Mammary epithelial cell (primary cell): ENCODE measurements at regions not wholly inside any gene's neighbourhood (a gene's known extent, or its start where the extent isn't known, plus 50 kb on each side); places are given as distances from the start of the nearest gene placed in this dataset.

Source experiments
- EZH2 ChIP-seq: IDR thresholded peaks from 2 replicates; pipeline ENCODE4 v1.6.1; 2012; ENCODE audit warnings: low read length, inconsistent platforms, borderline replicate concordance
- TF ChIP-seq, protein P1 (sequence below), 2 donors: IDR thresholded peaks in 1 of 2; conservative IDR thresholded peaks in 1 of 2; 2 replicates each; pipeline ENCODE4 v1.5.1; 2011 to 2012; ENCODE audit warnings: inconsistent platforms in 2 of 2, low read length in 2 of 2, mild to moderate bottlenecking in 2 of 2, control low read depth in 1 of 2, low read depth in 1 of 2; ENCODE audit not compliant: insufficient read depth in 1 of 2; ENCODE audit errors: extremely low read depth in 1 of 2

DNA sequence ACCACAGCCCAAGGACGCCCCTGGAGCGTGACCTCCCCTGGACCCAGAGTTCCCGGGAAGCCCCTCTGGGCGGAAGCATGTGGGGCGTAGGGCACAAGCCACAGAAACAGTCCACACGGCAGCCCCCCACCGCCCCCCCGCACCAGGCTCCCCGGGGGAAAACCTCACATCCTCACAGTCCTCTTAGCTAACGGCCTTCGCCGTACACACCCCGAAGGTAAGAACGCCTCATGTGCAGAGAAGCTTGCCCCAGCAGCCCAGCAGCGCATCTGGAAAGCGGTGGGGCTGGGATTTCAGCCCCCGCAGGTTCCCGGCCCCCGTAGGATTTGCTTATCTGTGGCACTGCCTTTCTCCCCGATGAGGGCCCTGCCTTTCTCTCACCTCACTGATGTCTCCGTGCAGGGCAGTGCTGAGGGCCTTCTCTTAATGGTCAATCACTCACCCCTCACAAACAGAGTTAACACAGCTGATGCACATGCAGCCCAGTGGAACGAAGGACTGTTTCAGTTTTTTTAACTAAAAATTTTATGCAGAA is 309.2 kb downstream of the BRD1 start:
- TF ChIP-seq, protein P1, sequence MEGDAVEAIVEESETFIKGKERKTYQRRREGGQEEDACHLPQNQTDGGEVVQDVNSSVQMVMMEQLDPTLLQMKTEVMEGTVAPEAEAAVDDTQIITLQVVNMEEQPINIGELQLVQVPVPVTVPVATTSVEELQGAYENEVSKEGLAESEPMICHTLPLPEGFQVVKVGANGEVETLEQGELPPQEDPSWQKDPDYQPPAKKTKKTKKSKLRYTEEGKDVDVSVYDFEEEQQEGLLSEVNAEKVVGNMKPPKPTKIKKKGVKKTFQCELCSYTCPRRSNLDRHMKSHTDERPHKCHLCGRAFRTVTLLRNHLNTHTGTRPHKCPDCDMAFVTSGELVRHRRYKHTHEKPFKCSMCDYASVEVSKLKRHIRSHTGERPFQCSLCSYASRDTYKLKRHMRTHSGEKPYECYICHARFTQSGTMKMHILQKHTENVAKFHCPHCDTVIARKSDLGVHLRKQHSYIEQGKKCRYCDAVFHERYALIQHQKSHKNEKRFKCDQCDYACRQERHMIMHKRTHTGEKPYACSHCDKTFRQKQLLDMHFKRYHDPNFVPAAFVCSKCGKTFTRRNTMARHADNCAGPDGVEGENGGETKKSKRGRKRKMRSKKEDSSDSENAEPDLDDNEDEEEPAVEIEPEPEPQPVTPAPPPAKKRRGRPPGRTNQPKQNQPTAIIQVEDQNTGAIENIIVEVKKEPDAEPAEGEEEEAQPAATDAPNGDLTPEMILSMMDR (conservative IDR thresholded peaks at IDR 0.05 in 1 of 2, IDR thresholded peaks at IDR 0.05 in 1 of 2; ENCODE audit: extremely low read depth in 1 of 2, insufficient read depth in 1 of 2, low read depth in 1 of 2, low read length in 2 of 2) = no peak
- TF ChIP-seq EZH2 = no peak
